WTC11 (cell line): ENCODE measurements at regions not wholly inside any gene's neighbourhood (a gene's known extent, or its start where the extent isn't known, plus 50 kb on each side); places are given as distances from the start of the nearest gene placed in this dataset.

Experiments
- ATAC-seq: fragments of 200-7000 bp; cut with Tn5 transposase; 2 replicates; pipeline ENCODE4 v1.10.0; 2021; ENCODE audit warnings: mild to moderate bottlenecking, moderate library complexity
- CTCF ChIA-PET: fragments of 300-600 bp; sonication (Branson Sonifier 250); formaldehyde crosslinking; loops from one replicate; lab custom pipeline; 2021; ENCODE audit warnings: antibody characterized with exemption; lab: Charles Lee
- POLR2A ChIA-PET: fragments of 350-600 bp; sonication (Branson Sonifier 250); formaldehyde crosslinking; loops from one replicate; lab custom pipeline; 2021; ENCODE audit warnings: antibody characterized with exemption; lab: Charles Lee
- DNase-seq: peaks from one replicate; pipeline ENCODE4 v3.0.0; 2021; ENCODE audit warnings: low spot score
- H3K27ac Mint-ChIP-seq: 2 replicates; pipeline ENCODE4 v1.8.0; 2021; ENCODE audit warnings: mixed read lengths
- H3K27me3 Mint-ChIP-seq: 2 replicates; pipeline ENCODE4 v1.8.0; 2021; ENCODE audit warnings: low read depth, mild to moderate bottlenecking, moderate library complexity, mixed read lengths
- H3K36me3 Mint-ChIP-seq: 2 replicates; pipeline ENCODE4 v1.8.0; 2021; ENCODE audit warnings: mixed read lengths
- H3K4me1 Mint-ChIP-seq: 2 replicates; pipeline ENCODE4 v1.8.0; 2022; ENCODE audit warnings: mixed read lengths
- H3K4me3 Mint-ChIP-seq: 2 replicates; pipeline ENCODE4 v1.8.0; 2021; ENCODE audit warnings: mild to moderate bottlenecking, moderate library complexity, mixed read lengths
- H3K9me3 Mint-ChIP-seq: 2 replicates; pipeline ENCODE4 v1.8.0; 2021; ENCODE audit warnings: mixed read lengths
- ATF1 ChIP-seq: sonication (generic); formaldehyde crosslinking; IDR thresholded peaks from 2 replicates; pipeline ENCODE4 v1.8.1; 2023; ENCODE audit warnings: mild to moderate bottlenecking, moderate library complexity, missing genetic modification reagents
- CREM ChIP-seq: sonication (generic); formaldehyde crosslinking; IDR thresholded peaks from 2 replicates; pipeline ENCODE4 v1.8.1; 2022; ENCODE audit warnings: mild to moderate bottlenecking, missing genetic modification reagents, moderate library complexity
- EMX1 ChIP-seq: fragments of 250-450 bp; sonication (Bioruptor Pico); IDR thresholded peaks from 2 replicates; pipeline ENCODE4 v1.8.0; 2021; ENCODE audit warnings: mild to moderate bottlenecking
- ETV6 ChIP-seq: sonication (generic); formaldehyde crosslinking; IDR thresholded peaks from 2 replicates; pipeline ENCODE4 v1.8.1; 2022; ENCODE audit warnings: mild to moderate bottlenecking, missing genetic modification reagents
- FOXJ3 ChIP-seq: sonication (generic); formaldehyde crosslinking; IDR thresholded peaks from 2 replicates; pipeline ENCODE4 v1.9.0; 2021; ENCODE audit warnings: missing genetic modification reagents, mild to moderate bottlenecking, borderline replicate concordance
- GABPB1 ChIP-seq: sonication (generic); formaldehyde crosslinking; IDR thresholded peaks from 2 replicates; pipeline ENCODE4 v1.8.1; 2023; ENCODE audit warnings: mild to moderate bottlenecking, missing genetic modification reagents
- MYBL2 ChIP-seq: sonication (generic); formaldehyde crosslinking; IDR thresholded peaks from 2 replicates; pipeline ENCODE4 v1.8.1; 2023; ENCODE audit warnings: mild to moderate bottlenecking, moderate library complexity, missing genetic modification reagents
- NFYB ChIP-seq: sonication (generic); formaldehyde crosslinking; conservative IDR thresholded peaks from 2 replicates; pipeline ENCODE4 v1.8.0; 2022; ENCODE audit warnings: low read depth, missing genetic modification reagents
- NR2C2 ChIP-seq: sonication (generic); formaldehyde crosslinking; IDR thresholded peaks from 2 replicates; pipeline ENCODE4 v1.8.0; 2022; ENCODE audit warnings: mild to moderate bottlenecking, missing genetic modification reagents
- TEAD1 ChIP-seq: sonication (generic); formaldehyde crosslinking; IDR thresholded peaks from 2 replicates; pipeline ENCODE4 v1.8.0; 2022; ENCODE audit warnings: mild to moderate bottlenecking, missing genetic modification reagents
- ZBTB21 ChIP-seq: sonication (generic); formaldehyde crosslinking; IDR thresholded peaks from 2 replicates; pipeline ENCODE4 v1.8.1; 2023; ENCODE audit warnings: mild to moderate bottlenecking, missing genetic modification reagents, borderline replicate concordance
- ZMAT4 ChIP-seq: fragments of 250-450 bp; sonication (Bioruptor Pico); IDR thresholded peaks from 2 replicates; pipeline ENCODE4 v1.9.0; 2021; ENCODE audit warnings: mild to moderate bottlenecking
- ZNF121 ChIP-seq: sonication (generic); formaldehyde crosslinking; IDR thresholded peaks from 2 replicates; pipeline ENCODE4 v1.8.0; 2023; ENCODE audit warnings: missing genetic modification reagents
- ZNF138 ChIP-seq: sonication (generic); formaldehyde crosslinking; conservative IDR thresholded peaks from 2 replicates; pipeline ENCODE4 v1.8.1; 2022; ENCODE audit warnings: mild to moderate bottlenecking, moderate library complexity, missing genetic modification reagents
- ZNF232 ChIP-seq: sonication (generic); formaldehyde crosslinking; IDR thresholded peaks from 2 replicates; pipeline ENCODE4 v1.8.0; 2022; ENCODE audit warnings: mild to moderate bottlenecking, missing genetic modification reagents
- ZNF263 ChIP-seq: sonication (generic); formaldehyde crosslinking; IDR thresholded peaks from 2 replicates; pipeline ENCODE4 v1.8.1; 2022; ENCODE audit warnings: low read depth, mild to moderate bottlenecking, moderate library complexity, missing genetic modification reagents
- ZNF423 ChIP-seq: fragments of 250-450 bp; sonication (Bioruptor Pico); IDR thresholded peaks from 2 replicates; pipeline ENCODE4 v2.1.2; 2022; ENCODE audit warnings: mild to moderate bottlenecking, moderate library complexity
- ZSCAN18 ChIP-seq: fragments of 250-450 bp; sonication (Bioruptor Pico); IDR thresholded peaks from 2 replicates; pipeline ENCODE4 v2.1.2; 2022; ENCODE audit warnings: mild to moderate bottlenecking, moderate library complexity
- TF ChIP-seq, protein P1 (sequence below): sonication (generic); formaldehyde crosslinking; conservative IDR thresholded peaks from 2 replicates; pipeline ENCODE4 v1.8.1; 2022; ENCODE audit warnings: mild to moderate bottlenecking, missing genetic modification reagents
- TF ChIP-seq, protein P2 (sequence below): sonication (generic); formaldehyde crosslinking; IDR thresholded peaks from 2 replicates; pipeline ENCODE4 v1.8.0; 2022; ENCODE audit warnings: mild to moderate bottlenecking, missing genetic modification reagents
- TF ChIP-seq, protein P3 (sequence below): sonication (generic); formaldehyde crosslinking; IDR thresholded peaks from 2 replicates; pipeline ENCODE4 v1.8.1; 2022; ENCODE audit warnings: low read depth, missing genetic modification reagents, borderline replicate concordance
- TF ChIP-seq, protein P4 (sequence below): sonication (generic); formaldehyde crosslinking; IDR thresholded peaks from 2 replicates; pipeline ENCODE4 v1.8.1; 2022; ENCODE audit warnings: mild to moderate bottlenecking, moderate library complexity, missing genetic modification reagents
- TF ChIP-seq, protein P5 (sequence below): sonication (generic); formaldehyde crosslinking; IDR thresholded peaks from 2 replicates; pipeline ENCODE4 v1.8.1; 2022; ENCODE audit warnings: low read depth, mild to moderate bottlenecking, moderate library complexity, missing genetic modification reagents, borderline replicate concordance
- TF ChIP-seq, protein P6 (sequence below): sonication (generic); formaldehyde crosslinking; IDR thresholded peaks from 2 replicates; pipeline ENCODE4 v1.8.0; 2023; ENCODE audit warnings: missing genetic modification reagents, mild to moderate bottlenecking, borderline replicate concordance

- no peaks in the 10 kb centered on the region for H3K27me3 Mint-ChIP-seq
- TF ChIP-seq ZNF121 = no peak
- TF ChIP-seq ZNF232 (CRISPR knock-in tag) = no peak
- TF ChIP-seq MYBL2 (CRISPR knock-in tag) = no peak
- no peak for TF ChIP-seq NFYB (CRISPR knock-in tag)
- H3K36me3 Mint-ChIP-seq = no peaks in the 10 kb centered on the region
- no peaks in the 10 kb centered on the region for H3K4me1 Mint-ChIP-seq
- H3K4me3 Mint-ChIP-seq = no peak overlapping the region
- ATAC-seq = no peak
- no peaks in the 10 kb centered on the region for H3K9me3 Mint-ChIP-seq
- ChIA-PET POLR2A (no interaction called here), CTCF (no interaction called here)
- no peak for DNase-seq
- H3K27ac Mint-ChIP-seq = no peak overlapping the region
Observed at GRCh38 chr7:54864663-54865062, 105.7 kb upstream of the SEC61G start.

DNA sequence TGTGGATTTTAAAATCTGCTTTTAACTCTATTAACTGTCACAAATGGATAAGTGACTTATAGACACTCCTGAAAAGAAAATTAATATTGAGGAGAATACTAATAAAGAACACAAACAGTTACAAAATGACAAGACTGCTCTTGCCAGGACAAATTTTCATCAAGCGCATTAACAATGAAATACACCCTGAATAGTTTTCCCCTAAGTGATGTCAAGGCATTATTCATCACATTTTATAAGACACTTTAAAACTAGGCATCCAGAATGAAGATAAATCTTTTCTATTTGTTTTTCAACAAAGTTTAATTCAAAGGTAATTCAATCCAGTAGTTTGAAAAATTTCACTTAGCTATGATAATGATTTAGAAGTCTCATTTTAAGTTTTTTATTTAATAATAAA is 110.5 kb upstream of the SEC61G start:
- no peak for ATAC-seq
- no peak for DNase-seq
- POLR2A ChIA-PET = no interaction called here
- CTCF ChIA-PET = no interaction called here
- H3K4me3 Mint-ChIP-seq = no peak overlapping the region
- no peak for TF ChIP-seq EMX1
- no peak for TF ChIP-seq ZNF263 (CRISPR knock-in tag)
- TF ChIP-seq NR2C2 = no peak
- TF ChIP-seq, protein P1, sequence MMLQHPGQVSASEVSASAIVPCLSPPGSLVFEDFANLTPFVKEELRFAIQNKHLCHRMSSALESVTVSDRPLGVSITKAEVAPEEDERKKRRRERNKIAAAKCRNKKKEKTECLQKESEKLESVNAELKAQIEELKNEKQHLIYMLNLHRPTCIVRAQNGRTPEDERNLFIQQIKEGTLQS = no peak
- TF ChIP-seq ZNF232 (CRISPR knock-in tag) = no peak
- TF ChIP-seq, protein P2, sequence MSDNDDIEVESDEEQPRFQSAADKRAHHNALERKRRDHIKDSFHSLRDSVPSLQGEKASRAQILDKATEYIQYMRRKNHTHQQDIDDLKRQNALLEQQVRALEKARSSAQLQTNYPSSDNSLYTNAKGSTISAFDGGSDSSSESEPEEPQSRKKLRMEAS = no peak
- no peak for TF ChIP-seq FOXJ3 (CRISPR knock-in tag)
- TF ChIP-seq GABPB1 (CRISPR knock-in tag) = no peak
- TF ChIP-seq, protein P3, sequence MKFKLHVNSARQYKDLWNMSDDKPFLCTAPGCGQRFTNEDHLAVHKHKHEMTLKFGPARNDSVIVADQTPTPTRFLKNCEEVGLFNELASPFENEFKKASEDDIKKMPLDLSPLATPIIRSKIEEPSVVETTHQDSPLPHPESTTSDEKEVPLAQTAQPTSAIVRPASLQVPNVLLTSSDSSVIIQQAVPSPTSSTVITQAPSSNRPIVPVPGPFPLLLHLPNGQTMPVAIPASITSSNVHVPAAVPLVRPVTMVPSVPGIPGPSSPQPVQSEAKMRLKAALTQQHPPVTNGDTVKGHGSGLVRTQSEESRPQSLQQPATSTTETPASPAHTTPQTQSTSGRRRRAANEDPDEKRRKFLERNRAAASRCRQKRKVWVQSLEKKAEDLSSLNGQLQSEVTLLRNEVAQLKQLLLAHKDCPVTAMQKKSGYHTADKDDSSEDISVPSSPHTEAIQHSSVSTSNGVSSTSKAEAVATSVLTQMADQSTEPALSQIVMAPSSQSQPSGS (CRISPR knock-in tag) = no peak
- no peak for TF ChIP-seq ETV6 (CRISPR knock-in tag)
- TF ChIP-seq CREM (CRISPR knock-in tag) = no peak
- no peak for TF ChIP-seq ZNF138 (CRISPR knock-in tag)
- no peak for TF ChIP-seq ZNF423 (CRISPR knock-in tag)
- TF ChIP-seq ZSCAN18 (CRISPR knock-in tag) = no peak
- TF ChIP-seq, all 79 proteins: peak for 0
- H3K27ac Mint-ChIP-seq = no peak overlapping the region
- no peaks in the 10 kb centered on the region for H3K9me3 Mint-ChIP-seq
- no peaks in the 10 kb centered on the region for H3K36me3 Mint-ChIP-seq
- H3K4me1 Mint-ChIP-seq = no peaks in the 10 kb centered on the region
- H3K27me3 Mint-ChIP-seq = no peaks in the 10 kb centered on the region

GRCh38 chr7:54874804-54875203 is 115.8 kb upstream of the SEC61G start:
- ATAC-seq = no peak
- POLR2A ChIA-PET = interaction anchor here (0.7 kb wide), 1 partner anchor 360 kb away, joined by 4 read pairs; no protein-coding TSS in a partner anchor
- DNase-seq = no peak
- H3K4me1 Mint-ChIP-seq = peaks cover 8% of the 10 kb centered on the region
- H3K36me3 Mint-ChIP-seq = no peaks in the 10 kb centered on the region
- CTCF ChIA-PET = no interaction called here
- peaks cover 5% of the 10 kb centered on the region; the same call in 1 of the 2 replicates for H3K9me3 Mint-ChIP-seq
- H3K27me3 Mint-ChIP-seq = no peaks in the 10 kb centered on the region
- H3K4me3 Mint-ChIP-seq = no peak overlapping the region
- H3K27ac Mint-ChIP-seq = no peak overlapping the region
- TF ChIP-seq TEAD1 (CRISPR knock-in tag) (no peak), ZBTB21 (CRISPR knock-in tag) (no peak), GABPB1 (CRISPR knock-in tag) (no peak), ZNF423 (CRISPR knock-in tag) (no peak), ATF1 (CRISPR knock-in tag) (no peak), ZMAT4 (no peak)
- TF ChIP-seq, protein P4, sequence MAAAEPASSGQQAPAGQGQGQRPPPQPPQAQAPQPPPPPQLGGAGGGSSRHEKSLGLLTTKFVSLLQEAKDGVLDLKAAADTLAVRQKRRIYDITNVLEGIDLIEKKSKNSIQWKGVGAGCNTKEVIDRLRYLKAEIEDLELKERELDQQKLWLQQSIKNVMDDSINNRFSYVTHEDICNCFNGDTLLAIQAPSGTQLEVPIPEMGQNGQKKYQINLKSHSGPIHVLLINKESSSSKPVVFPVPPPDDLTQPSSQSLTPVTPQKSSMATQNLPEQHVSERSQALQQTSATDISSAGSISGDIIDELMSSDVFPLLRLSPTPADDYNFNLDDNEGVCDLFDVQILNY (CRISPR knock-in tag) = no peak
- TF ChIP-seq, protein P5, sequence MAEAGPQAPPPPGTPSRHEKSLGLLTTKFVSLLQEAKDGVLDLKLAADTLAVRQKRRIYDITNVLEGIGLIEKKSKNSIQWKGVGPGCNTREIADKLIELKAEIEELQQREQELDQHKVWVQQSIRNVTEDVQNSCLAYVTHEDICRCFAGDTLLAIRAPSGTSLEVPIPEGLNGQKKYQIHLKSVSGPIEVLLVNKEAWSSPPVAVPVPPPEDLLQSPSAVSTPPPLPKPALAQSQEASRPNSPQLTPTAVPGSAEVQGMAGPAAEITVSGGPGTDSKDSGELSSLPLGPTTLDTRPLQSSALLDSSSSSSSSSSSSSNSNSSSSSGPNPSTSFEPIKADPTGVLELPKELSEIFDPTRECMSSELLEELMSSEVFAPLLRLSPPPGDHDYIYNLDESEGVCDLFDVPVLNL (CRISPR knock-in tag) = no peak
- TF ChIP-seq, protein P6, sequence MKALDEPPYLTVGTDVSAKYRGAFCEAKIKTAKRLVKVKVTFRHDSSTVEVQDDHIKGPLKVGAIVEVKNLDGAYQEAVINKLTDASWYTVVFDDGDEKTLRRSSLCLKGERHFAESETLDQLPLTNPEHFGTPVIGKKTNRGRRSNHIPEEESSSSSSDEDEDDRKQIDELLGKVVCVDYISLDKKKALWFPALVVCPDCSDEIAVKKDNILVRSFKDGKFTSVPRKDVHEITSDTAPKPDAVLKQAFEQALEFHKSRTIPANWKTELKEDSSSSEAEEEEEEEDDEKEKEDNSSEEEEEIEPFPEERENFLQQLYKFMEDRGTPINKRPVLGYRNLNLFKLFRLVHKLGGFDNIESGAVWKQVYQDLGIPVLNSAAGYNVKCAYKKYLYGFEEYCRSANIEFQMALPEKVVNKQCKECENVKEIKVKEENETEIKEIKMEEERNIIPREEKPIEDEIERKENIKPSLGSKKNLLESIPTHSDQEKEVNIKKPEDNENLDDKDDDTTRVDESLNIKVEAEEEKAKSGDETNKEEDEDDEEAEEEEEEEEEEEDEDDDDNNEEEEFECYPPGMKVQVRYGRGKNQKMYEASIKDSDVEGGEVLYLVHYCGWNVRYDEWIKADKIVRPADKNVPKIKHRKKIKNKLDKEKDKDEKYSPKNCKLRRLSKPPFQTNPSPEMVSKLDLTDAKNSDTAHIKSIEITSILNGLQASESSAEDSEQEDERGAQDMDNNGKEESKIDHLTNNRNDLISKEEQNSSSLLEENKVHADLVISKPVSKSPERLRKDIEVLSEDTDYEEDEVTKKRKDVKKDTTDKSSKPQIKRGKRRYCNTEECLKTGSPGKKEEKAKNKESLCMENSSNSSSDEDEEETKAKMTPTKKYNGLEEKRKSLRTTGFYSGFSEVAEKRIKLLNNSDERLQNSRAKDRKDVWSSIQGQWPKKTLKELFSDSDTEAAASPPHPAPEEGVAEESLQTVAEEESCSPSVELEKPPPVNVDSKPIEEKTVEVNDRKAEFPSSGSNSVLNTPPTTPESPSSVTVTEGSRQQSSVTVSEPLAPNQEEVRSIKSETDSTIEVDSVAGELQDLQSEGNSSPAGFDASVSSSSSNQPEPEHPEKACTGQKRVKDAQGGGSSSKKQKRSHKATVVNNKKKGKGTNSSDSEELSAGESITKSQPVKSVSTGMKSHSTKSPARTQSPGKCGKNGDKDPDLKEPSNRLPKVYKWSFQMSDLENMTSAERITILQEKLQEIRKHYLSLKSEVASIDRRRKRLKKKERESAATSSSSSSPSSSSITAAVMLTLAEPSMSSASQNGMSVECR (CRISPR knock-in tag) = no peak
